ENCODE measurements at regions not wholly inside any gene's neighbourhood (a gene's known extent, or its start where the extent isn't known, plus 50 kb on each side); places are given as distances from the start of the nearest gene placed in this dataset.
"Not testable (repeated sequence)": the region's sequence is repeated elsewhere in the genome, so short reads cannot be mapped to it uniquely, and the experiment has no call there.

DNA sequence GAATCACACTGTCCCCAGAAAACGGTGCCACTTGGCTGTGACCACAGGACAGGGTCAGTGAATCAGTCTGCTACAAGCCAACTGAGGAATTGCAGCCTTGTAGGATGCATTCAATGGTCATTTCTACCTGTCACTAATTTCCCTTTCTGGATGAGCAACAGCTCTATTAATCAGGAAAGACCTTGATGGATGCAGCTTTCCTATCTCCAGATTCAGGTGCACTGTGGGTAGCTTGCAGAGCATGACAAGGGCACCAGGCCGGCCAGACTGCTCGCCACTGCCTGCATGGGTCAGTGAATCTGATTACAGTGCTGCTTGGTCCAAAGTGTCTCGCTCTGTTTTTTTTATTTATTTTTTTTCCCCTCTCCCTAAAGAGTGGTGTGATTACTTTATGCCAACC lies 506.8 kb upstream of the AUTS2 start:
- DNase-seq (ENCODE audit: low spot score): no peak

GRCh38 chr7:69095127-69095526 lies 503.1 kb upstream of the AUTS2 start:
- no peak for DNase-seq (ENCODE audit: low spot score)

- no peak for DNase-seq (ENCODE audit: low spot score)
Observed at GRCh38 chr7:69095649-69096048, 502.6 kb upstream of the AUTS2 start.

GRCh38 chr7:69104023-69104422 lies 494.3 kb upstream of the AUTS2 start:
- no peak for DNase-seq (ENCODE audit: low spot score)

DNA sequence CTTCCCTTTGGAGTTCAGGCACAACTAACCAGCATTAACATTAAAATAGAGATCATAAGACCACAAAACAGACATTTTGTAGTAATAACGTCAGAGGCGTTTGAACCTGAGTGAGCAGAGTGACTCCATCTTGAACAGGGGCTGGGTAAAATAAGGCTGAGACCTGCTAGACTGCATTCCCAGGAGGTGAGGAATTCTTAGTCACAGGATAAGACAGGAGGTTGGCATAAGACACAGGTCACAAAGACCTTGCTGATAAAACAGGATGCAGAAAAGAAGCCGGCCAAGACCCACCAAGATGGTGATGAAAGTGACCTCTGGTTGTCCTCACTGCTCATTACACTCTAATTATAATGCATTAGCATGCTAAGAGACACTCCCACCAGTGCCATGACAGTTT lies 493.2 kb upstream of the AUTS2 start:
- DNase-seq (ENCODE audit: low spot score): no peak

DNA sequence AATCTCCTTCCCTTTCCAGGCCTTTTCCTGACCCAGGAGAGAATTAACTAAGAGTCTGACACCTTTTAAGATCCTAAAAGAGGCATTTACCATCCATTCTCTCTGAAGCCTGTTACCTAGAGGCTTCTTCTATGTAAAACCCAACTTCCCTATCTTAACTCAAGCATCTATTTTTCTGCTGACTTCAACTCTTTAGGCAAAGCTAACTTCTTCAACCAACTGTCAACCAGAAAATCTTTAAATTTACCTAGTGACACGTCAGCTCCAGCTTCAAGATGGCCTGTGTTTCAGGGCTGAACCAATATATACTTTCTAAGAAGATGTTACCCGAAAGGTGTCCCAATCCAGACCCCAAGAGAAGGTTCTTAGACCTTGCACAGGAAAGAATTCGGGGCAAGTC lies 492.3 kb upstream of the AUTS2 start:
- no peak for DNase-seq (ENCODE audit: low spot score)

DNA sequence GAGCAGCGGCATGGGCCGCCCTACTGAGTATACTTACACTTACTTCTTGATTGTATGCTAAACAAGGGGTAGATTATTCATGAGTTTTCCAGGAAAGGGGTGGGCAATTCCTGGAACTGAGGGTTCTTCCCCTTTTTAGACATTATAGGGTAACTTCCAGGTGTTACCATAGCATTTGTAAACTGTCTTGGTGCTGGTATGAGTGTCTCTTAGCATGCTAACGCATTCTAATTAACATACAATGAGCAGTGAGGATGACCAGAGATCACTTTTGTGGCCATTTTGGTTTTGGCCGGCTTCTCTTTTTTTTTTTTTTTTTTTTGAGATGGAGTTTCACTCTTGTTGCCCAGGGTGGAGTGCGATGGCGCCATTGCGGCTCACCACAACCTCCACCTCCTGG lies 491.8 kb upstream of the AUTS2 start:
- DNase-seq (ENCODE audit: low spot score): not testable (repeated sequence)

- not testable (repeated sequence) for DNase-seq (ENCODE audit: low spot score)
Observed at GRCh38 chr7:69106946-69107345, 491.3 kb upstream of the AUTS2 start.

- no peak for DNase-seq (ENCODE audit: low spot score)
Observed at GRCh38 chr7:69108097-69108496, 490.2 kb upstream of the AUTS2 start.

GRCh38 chr7:69109246-69109645 lies 489.0 kb upstream of the AUTS2 start:
- no peak for DNase-seq (ENCODE audit: low spot score)

DNA sequence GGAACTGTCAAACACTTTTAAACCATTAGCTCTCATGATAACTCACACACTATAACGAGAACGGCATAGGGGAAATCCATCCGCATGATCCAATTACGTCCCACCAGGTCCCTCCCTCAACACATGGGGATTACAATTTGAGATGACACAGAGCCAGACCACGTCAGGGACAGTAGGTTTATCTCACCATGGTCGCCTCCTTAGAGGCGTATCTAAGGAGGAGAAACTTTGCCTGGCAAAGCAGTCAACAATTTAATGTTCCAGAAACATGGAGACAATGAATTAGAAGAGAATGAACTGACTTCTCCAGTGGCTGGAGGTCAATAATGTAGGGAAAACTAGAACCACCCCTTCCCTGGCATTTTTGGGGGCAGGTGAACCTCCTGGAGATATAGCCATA lies 488.4 kb upstream of the AUTS2 start:
- no peak for DNase-seq (ENCODE audit: low spot score)

GRCh38 chr7:69110450-69111050 lies 487.7 kb upstream of the AUTS2 start:
- no peak for DNase-seq (ENCODE audit: low spot score)

DNA sequence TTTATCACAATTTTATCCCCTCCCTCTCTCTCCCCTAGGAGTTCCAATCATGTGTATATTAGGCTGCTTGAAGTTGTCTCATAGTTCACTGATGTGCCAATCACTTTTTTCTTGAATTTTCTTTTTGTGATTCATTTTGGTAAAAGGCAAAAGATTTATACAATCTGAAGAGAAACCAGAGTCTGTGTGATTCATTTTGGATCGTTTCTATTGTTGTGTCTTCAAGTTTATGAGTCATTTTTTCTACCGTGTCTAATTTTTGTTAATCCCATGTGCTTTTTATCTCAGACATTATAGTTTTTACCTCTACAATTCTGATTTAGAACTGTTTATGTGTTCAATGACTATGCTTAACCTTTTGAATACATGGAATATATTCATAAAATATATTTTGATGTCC lies 483.9 kb upstream of the AUTS2 start:
- no peak for DNase-seq (ENCODE audit: low spot score)

DNA sequence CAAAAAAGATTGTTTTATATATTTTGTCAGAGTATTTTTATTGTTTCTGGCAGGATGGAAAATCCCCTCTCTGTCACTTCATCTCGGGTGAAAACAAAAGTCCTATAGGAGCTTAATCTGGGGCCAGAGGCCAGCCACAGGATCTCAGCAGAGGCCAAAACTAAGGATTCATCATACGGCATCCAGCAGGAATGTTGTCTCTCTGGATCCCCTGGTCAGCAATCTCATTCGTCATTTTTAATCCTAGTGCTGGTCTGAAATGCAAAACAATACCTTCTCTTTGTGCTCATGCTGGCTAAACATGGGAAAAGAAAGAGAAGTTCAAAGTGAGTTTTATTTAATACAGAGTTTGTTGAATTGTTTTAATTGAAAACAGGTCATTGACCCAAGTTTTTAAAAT lies 482.5 kb upstream of the AUTS2 start:
- no peak for DNase-seq (ENCODE audit: low spot score)

DNA sequence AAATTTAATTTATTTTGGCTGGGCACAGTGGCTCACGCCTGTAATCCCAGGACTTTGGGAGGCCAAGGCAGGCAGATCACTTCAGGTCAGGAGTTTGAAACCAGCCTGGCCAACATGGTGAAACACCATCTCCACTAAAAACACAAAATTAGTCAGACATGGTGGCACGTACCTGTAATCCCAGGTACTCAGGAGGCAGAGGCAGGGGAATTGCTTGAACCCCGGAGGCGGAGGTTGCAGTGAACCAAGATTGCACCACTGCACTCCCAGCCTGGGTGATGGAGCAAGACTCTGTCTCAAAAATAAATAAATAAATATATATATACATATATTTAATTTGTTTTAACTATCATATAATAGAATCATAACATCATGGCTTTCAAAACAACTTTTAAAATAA lies 482.1 kb upstream of the AUTS2 start:
- DNase-seq (ENCODE audit: low spot score): not testable (repeated sequence)

DNA sequence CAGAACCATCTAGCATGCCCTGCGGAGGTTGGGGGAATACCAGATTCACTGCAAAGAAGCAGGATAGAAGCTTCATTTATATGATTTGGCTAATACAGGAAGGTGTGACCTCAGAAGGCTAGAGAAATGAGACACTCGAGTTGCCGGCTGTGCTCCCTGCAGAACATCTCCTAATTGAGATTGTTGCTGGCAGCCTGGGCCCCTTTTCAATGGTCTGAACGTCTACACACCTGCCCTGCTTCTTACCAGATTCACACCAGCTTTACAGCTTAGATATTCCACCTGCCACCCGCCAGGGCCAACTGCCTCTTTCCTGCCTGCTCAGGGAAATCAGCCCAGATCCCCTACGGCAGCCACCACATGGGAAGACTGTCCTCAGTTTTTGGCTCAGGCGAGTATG lies 475.3 kb upstream of the AUTS2 start:
- no peak for DNase-seq (ENCODE audit: low spot score)

- no peak for DNase-seq (ENCODE audit: low spot score)
Observed at GRCh38 chr7:69126896-69127479, 471.3 kb upstream of the AUTS2 start.

DNA sequence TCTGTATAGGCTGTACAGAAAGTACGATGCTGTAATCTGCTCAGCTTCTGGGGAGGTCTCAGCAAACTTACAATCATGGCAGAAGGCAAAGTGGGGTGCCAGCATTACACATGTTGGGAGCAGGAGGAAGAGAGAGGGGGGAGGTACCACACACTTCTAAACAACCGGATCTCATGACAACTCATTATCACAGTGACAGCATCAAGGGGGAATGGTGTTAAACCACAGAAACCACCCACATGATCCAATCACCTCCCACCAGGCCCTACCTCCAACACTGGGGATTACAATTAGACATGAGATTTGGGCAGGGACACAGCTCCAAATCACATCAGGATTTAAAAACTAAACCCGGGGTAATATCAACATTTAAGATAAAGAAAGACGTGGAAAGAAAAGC lies 468.8 kb upstream of the AUTS2 start:
- no peak for DNase-seq (ENCODE audit: low spot score)

GRCh38 chr7:69129951-69130350 lies 468.3 kb upstream of the AUTS2 start:
- DNase-seq (ENCODE audit: low spot score): no peak

DNA sequence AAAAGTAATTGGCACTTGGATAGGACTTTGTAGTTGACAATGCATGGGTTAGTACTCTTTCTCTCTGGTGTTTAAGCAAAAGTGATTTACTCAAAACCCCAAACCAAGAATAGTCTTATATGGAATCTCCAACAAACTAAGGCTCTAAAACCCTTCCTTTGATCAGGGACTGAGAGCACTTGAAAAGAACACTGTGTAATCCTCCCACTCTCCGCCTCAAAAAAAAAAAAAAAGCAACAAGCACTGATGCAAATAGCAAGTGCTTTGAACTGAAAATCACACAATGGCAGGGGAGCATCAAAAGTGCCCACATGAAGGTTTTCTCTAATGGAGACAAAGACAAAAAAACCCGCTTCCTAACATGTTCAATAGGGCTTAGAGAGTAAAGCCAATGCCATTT lies 467.9 kb upstream of the AUTS2 start:
- DNase-seq (ENCODE audit: low spot score): no peak

GRCh38 chr7:69134316-69134715 lies 464.0 kb upstream of the AUTS2 start:
- no peak for DNase-seq (ENCODE audit: low spot score)

DNA sequence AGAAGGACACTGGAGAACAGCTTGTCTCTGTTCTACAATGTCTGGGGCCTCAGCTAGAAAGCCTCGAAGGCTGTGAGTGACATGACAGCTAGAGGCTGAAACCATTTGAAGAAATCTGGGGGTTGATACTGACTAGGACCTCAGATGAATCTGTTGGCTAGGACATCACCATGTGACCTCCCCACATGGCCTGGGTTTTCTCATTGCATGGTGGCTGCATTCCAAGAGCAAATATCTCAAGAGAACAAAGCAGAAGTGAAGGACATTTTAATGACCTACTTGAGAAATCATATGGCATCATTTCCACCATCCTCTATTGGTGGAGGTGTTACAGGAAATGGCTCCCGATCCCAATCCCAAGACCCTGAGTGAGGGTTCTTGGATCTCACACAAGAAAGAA lies 450.6 kb upstream of the AUTS2 start:
- no peak for DNase-seq (ENCODE audit: low spot score)

DNA sequence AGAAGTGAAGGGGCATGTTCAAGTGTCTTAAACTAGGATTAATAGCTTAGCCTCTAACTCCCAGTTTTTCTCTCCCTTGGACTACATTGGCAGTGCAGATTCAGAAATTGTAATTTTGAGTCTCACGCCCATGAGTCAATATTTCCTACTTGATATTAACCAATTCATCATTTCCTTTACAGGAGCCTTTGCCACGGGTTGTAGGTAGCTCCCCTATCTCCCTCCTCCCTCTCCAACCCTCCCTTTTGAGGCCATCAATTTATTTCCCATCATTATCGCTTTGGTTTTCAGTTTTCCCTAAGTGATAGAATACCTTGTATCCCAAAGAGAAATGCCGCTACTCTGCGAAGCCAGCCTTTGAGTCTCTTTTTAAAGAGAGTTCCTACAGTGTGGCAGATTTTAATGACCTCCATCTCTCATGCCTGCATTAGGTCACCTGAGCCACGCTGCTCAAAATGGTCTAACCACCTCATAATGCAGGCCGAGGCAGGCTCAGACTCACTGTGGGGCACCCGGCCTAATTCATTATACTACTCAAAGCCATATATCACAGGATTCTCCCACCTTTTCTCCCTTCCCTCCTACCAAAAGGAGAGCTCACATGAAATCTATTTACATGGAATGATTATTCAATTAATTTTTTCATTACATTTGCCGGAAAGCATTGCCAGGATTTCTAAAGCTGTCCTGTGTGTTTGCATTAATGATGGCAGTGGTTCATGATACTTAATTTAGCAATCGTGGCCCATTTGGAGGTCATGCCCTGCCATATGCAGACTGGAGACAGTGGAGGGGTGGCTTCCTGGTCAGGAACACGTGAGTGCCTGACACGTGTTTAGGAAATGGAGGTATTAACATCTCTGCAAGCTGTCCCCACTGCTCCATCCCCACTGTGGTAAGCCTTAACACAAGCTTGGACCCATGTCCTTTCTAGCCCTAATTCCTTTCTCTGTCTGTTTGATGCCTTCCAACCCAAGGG lies 448.2 kb upstream of the AUTS2 start:
- no peak for DNase-seq (ENCODE audit: low spot score)

Data from AG08396 (cell line).